ENCODE measurements at regions not wholly inside any gene's neighbourhood (a gene's known extent, or its start where the extent isn't known, plus 50 kb on each side); places are given as distances from the start of the nearest gene placed in this dataset.

GRCh38 chr10:36067748-36068147 is 425.7 kb upstream of the FZD8 start:
- FAIRE-seq, result no peak

GRCh38 chr10:36066850-36067249 is 424.8 kb upstream of the FZD8 start:
- FAIRE-seq, result no peak
- DNase-seq (ENCODE audit: low spot score), result no peak

More at GRCh38 chr10:36067748-36068147, 425.7 kb upstream of the FZD8 start:
- DNase-seq (ENCODE audit: low spot score), result no peak

DNA sequence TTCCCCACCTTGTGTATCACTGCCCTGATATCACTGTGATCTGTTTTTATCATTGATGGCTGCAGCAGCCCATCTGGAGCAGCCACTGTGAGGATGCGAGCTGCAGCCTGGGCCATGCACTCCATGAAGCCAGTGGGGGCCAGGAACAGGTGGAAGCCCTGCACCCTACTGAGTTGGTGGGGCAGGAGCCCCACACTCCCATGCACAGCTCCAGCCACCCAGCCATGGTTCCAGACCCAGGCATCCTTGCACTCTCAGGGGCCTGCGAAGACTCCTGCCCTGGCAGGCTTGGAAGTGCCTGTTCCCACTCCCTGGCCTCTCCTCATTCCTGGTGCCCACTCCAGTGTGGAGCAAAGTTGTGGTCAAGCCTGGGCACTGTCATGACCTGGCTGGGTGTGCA is 424.0 kb upstream of the FZD8 start:
- FAIRE-seq (no peak), DNase-seq (ENCODE audit: low spot score) (no peak)

- DNase-seq (ENCODE audit: low spot score), result no peak
- no peak for FAIRE-seq
Observed at GRCh38 chr10:36063396-36063795, 421.3 kb upstream of the FZD8 start.

DNA sequence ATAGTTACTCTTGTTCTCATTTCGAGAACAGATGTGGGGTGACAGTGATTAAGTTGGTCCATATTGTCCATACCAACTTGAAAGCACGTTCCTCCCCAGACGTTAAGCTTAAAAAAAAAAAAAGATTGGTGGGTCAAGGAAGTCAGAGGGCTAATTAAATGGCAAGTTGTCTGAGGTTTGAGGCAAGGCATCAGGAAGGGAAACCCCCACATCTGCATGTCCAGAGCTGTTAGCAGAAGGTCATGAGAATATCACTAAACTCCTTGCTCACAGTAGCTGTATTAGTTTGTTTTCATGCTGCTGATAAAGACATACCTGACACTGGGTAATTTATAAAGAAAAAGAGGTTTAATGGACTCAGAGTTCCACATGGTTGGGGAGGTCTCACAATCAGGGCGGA is 415.6 kb upstream of the FZD8 start:
- FAIRE-seq (no peak), DNase-seq (ENCODE audit: low spot score) (no peak)

DNA sequence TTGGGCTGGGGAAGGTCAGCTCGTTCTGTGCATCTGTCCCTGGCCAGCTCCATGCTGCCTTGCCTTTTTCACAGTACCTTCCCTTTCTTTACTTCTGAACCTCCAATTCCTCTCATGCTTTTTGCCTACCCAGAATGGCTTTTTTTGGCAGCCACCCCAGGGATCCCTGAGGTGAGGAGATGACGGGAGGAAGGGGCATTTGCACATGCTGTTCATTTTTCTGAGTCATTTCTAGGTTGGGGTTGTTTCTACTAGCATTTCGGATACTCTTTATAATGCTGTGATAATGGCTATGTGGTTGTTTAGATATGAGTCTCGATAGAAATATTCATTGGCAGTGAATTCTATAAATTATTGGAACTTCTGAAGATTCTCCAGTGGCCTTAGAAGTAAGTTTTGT is 415.1 kb upstream of the FZD8 start:
- FAIRE-seq, result no peak
- DNase-seq (ENCODE audit: low spot score), result no peak

DNA sequence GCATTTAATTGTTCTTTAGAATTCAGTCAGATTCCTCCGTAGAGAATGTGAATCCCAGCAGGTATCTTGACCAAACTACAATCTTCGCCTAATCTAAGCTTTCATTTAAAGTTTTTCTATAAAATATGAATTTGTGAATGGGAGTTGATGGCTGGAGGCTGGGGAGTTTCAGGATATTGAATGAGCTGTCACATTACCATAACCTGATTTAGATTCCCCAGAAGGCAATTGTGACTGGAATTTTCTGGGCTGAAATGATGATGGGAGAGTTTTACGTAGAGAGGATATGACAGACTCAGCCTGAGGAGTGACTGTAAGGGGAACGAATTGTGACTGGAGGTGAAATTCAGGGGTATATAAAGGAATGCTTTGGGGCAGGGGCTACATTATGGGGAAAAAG is 411.7 kb upstream of the FZD8 start:
- FAIRE-seq (no peak), DNase-seq (ENCODE audit: low spot score) (no peak)

GRCh38 chr10:36053271-36053670 is 411.2 kb upstream of the FZD8 start:
- DNase-seq (ENCODE audit: low spot score), result no peak
- no peak for FAIRE-seq

DNA sequence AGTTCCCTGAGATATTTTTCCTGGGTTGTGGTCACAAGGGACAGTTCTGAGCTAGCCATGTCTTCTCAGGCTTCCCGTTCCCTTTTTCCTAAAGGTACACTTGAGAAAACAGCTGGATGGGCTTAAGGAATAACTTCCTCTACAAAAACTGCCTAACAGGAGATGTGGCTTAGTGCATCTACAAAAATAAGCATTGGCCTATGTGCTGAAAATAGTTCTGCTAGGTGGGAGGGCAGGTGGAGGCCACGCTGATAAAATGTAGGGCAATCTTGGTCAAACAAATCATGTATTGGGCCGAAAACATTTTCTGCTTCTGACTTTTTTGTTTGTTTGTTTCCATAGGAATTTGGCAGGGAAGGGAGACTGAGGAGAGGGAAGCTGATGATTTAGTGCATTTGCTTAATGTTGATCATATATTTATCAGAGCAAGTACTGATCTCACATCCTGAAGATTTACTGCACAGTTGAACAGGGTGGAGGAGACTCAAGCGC is 409.4 kb upstream of the FZD8 start:
- DNase-seq (ENCODE audit: low spot score) (no peak), FAIRE-seq (no peak)

DNA sequence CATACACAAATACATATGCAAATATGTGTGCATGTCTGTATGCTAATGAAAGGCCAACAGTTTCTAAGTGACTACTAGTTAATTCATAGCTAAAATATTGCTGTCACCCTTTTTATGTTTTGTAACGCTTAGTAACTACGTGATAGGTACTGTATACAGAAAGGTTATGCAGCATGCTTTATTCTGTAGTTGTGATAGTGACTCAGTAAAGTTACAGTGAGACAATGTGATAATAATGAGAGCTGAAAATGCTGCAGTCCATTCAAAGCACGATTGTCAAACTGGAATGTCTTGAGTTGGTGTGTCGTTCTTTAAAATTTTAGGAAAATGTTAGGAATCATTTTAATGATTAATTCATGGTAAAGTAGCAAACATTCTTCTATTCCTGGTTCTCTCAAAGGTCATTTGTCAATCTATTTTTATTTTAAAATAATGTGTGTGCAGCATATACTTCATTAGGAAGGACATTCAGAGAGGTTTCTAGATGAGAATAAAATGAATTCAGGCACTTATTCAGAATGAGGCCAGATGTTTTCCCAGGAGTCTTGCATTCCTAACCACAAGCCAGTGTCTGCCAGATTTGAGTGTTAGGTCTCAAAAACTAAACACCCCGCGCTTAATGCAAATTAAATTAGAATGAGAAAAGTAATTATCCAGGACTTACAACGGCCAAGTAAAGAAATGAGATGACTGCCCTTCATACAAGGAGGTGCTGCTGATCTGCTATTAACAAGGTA is 408.8 kb upstream of the FZD8 start:
- FAIRE-seq, result no peak
- no peak for DNase-seq (ENCODE audit: low spot score)

GRCh38 chr10:36048780-36049179 is 406.7 kb upstream of the FZD8 start:
- DNase-seq (ENCODE audit: low spot score) (no peak), FAIRE-seq (no peak)

GRCh38 chr10:36048236-36048635 is 406.1 kb upstream of the FZD8 start:
- FAIRE-seq (no peak), DNase-seq (ENCODE audit: low spot score) (no peak)

DNA sequence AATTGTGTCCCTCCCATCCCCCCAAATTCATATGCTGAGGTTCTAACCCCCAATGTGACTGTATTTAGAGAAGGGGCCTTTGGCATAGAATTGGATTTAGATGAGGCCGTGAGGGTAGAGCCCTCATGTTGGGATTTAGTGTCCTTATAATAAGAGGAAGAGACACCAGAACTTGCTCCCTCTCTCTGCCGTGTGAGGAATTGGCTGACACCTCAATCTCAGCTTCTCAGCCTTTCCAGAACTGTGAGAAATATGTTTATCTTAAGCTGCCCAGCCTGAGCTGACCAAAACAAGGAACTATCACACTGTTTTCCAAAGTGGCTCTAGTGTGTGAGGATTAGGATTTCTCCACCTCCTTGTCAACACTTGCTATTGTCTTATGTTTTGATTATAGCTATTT is 400.0 kb upstream of the FZD8 start:
- DNase-seq (ENCODE audit: low spot score) (no peak), FAIRE-seq (no peak)

GRCh38 chr10:36038316-36038955 is 396.3 kb upstream of the FZD8 start:
- FAIRE-seq (no peak), DNase-seq (ENCODE audit: low spot score) (no peak)

DNA sequence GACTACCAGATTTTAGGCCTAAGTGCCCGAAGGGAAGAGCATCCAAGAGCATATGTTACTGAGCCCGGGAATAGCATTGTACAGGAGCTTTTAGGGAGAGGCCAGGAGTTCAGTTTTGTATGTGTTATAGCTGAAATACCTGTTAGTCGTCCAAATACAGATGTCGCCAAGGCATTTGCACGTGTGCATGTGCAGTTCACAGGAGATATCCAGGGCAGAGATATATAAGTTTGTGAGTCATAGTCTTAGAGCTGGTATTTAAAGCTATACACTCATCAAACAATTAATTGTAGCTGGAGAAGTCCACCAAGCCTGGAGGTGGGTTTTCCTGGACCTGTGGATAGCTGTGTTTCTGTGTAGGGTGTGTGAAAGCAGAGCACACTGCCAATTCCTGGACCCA is 394.0 kb upstream of the FZD8 start:
- no peak for FAIRE-seq
- DNase-seq (ENCODE audit: low spot score), result no peak

GRCh38 chr10:36033808-36034207 is 391.7 kb upstream of the FZD8 start:
- DNase-seq (ENCODE audit: low spot score) (no peak), FAIRE-seq (no peak)

GRCh38 chr10:36030516-36030915 is 388.4 kb upstream of the FZD8 start:
- DNase-seq (ENCODE audit: low spot score) (no peak), FAIRE-seq (no peak)

GRCh38 chr10:36026656-36027390 is 384.7 kb upstream of the FZD8 start:
- no peak for FAIRE-seq

GRCh38 chr10:36026081-36026480 is 384.0 kb upstream of the FZD8 start:
- DNase-seq (ENCODE audit: low spot score) (no peak), FAIRE-seq (no peak)

More at GRCh38 chr10:36026656-36027390, 384.7 kb upstream of the FZD8 start:
- no peak for DNase-seq (ENCODE audit: low spot score)

DNA sequence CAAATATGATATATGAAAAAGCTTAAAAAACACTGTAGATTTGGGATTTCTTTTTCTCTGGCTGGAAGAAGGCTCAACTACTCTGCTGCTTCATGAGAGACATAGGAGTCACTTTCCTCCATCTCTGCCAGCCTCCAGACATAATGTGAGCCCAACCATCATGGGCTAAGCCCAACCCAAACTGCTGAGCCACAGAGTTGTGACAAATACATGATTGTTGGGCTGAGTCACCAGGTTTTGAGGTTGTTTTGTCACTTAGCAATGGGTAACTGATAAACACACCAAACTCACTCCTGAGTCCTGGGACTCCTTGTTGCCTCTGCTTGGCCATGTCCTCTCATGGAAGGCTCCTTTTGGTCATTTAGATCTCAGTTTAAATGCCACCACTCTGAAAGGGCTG is 381.8 kb upstream of the FZD8 start:
- DNase-seq (ENCODE audit: low spot score) (peak; percentile 72), FAIRE-seq (no peak)

DNA sequence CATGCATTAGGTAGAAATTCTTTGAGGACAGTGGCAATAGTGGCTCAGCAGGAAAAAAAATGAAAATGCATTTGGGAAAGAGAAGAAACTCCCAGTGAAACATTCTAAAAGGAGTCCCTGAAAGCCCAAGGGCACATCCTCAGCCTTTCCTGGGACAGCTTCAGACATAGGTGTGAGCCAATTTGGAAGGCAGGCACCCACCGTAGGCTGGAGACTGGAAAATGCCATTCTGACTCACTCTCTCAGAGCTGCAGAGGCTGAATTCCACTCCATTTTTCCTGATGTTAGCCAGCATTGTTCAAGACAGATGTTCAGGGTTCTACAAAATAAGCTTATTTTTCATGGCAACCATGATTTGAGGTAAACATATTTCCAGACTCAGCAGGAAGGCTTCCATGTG is 379.0 kb upstream of the FZD8 start:
- DNase-seq (ENCODE audit: low spot score) (no peak), FAIRE-seq (no peak)

DNA sequence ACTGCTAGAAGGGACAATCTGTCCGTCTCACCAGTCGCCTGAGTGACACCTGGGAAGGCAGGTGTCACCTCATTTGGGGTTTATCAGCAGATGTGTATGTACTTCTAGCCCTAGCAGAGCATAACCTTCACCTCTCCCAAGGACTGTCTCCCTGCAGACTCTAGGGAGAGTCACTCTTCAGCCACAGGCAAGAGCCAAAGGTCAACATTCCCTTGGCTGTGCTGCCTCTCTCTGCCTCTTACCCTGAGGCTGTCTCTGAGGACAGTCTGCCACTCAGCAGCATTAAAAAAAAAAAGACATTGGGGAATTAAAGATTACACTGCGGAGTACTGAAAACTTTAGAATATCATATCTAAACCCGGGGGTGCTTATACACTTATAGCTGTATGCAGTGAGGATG is 377.7 kb upstream of the FZD8 start:
- DNase-seq (ENCODE audit: low spot score), result no peak
- FAIRE-seq, result no peak
